GM23338 (cell line): ENCODE measurements at regions not wholly inside any gene's neighbourhood (a gene's known extent, or its start where the extent isn't known, plus 50 kb on each side); places are given as distances from the start of the nearest gene placed in this dataset.

ENCODE experiments used
- ATAC-seq: fragments of 200-7000 bp; cut with Tn5 transposase; 3 replicates; pipeline ENCODE4 v1.9.1; 2020
- DNase-seq: peaks from one replicate; pipeline ENCODE4 v3.0.0-alpha.2; 2015; ENCODE audit warnings: low spot score
- H2AFZ ChIP-seq: fragments of 200-600 bp; sonication (generic); 2 replicates; pipeline ENCODE4 v1.8.0; 2016; ENCODE audit warnings: antibody characterized with exemption, mild to moderate bottlenecking, moderate library complexity
- H3F3A ChIP-seq: fragments of 200-600 bp; sonication (generic); replicated peaks from 2 replicates; pipeline ENCODE4 v1.8.0; 2017; ENCODE audit warnings: antibody characterized with exemption, mixed run types, low read depth
- H3K27ac ChIP-seq: fragments of 200-600 bp; sonication (generic); 2 replicates; pipeline ENCODE4 v1.6.1; 2016; ENCODE audit warnings: low read depth
- H3K27me3 ChIP-seq: fragments of 200-600 bp; sonication (generic); 2 replicates; pipeline ENCODE4 v1.8.0; 2016; ENCODE audit warnings: mild to moderate bottlenecking, mixed run types, moderate library complexity; ENCODE audit not compliant: insufficient read depth
- H3K36me3 ChIP-seq: fragments of 200-600 bp; sonication (generic); 2 replicates; pipeline ENCODE4 v1.8.0; 2016; ENCODE audit warnings: mild to moderate bottlenecking; ENCODE audit not compliant: insufficient read depth
- H3K4me1 ChIP-seq: fragments of 200-600 bp; sonication (generic); 2 replicates; pipeline ENCODE4 v1.8.0; 2016; ENCODE audit warnings: mild to moderate bottlenecking, moderate library complexity; ENCODE audit not compliant: insufficient read depth
- H3K4me2 ChIP-seq: fragments of 200-600 bp; sonication (generic); 2 replicates; pipeline ENCODE4 v1.7.1; 2017; ENCODE audit warnings: mixed run types
- H3K4me3 ChIP-seq: fragments of 200-600 bp; sonication (generic); 2 replicates; pipeline ENCODE4 v1.6.1; 2016; ENCODE audit warnings: mixed run types
- H3K79me2 ChIP-seq: fragments of 200-600 bp; sonication (generic); replicated peaks from 2 replicates; pipeline ENCODE4 v1.8.0; 2017; ENCODE audit warnings: mild to moderate bottlenecking; ENCODE audit not compliant: insufficient read depth
- H3K9me2 ChIP-seq: fragments of 200-600 bp; sonication (generic); 2 replicates; pipeline ENCODE4 v1.8.0; 2017; ENCODE audit not compliant: insufficient read depth
- H4K20me1 ChIP-seq: fragments of 200-600 bp; sonication (generic); replicated peaks from 2 replicates; pipeline ENCODE4 v1.8.0; 2017; ENCODE audit warnings: mild to moderate bottlenecking; ENCODE audit not compliant: insufficient read depth
- H3K27ac Mint-ChIP-seq: 2 replicates; pipeline ENCODE4 v1.8.0; 2020; ENCODE audit warnings: inconsistent platforms, mild to moderate bottlenecking, moderate library complexity, mixed read lengths
- H3K27me3 Mint-ChIP-seq: 3 replicates; pipeline ENCODE4 v1.8.0; 2022; ENCODE audit warnings: low read depth, mild to moderate bottlenecking, moderate library complexity, mixed read lengths, inconsistent platforms; ENCODE audit not compliant: insufficient read depth, poor library complexity
- H3K36me3 Mint-ChIP-seq: 3 replicates; pipeline ENCODE4 v1.8.0; 2021; ENCODE audit warnings: low read depth, mild to moderate bottlenecking, inconsistent platforms, moderate library complexity, mixed read lengths
- H3K4me1 Mint-ChIP-seq: 3 replicates; pipeline ENCODE4 v1.8.0; 2020; ENCODE audit warnings: mild to moderate bottlenecking, inconsistent platforms, mixed read lengths
- H3K4me3 Mint-ChIP-seq: 3 replicates; pipeline ENCODE4 v1.8.0; 2021; ENCODE audit warnings: moderate library complexity, mild to moderate bottlenecking, inconsistent platforms, mixed read lengths
- H3K9me3 Mint-ChIP-seq: 3 replicates; pipeline ENCODE4 v1.8.0; 2020; ENCODE audit warnings: moderate library complexity, mild to moderate bottlenecking, inconsistent platforms, mixed read lengths
- CREB1 ChIP-seq: fragments of 250-450 bp; sonication (Bioruptor Pico); IDR thresholded peaks from 2 replicates; pipeline ENCODE4 v1.5.0; 2020; ENCODE audit warnings: low read depth, mild to moderate bottlenecking, moderate library complexity
- CTCF ChIP-seq, 2 experiments: fragments of 200-600 bp in 1 of 2; sonication (generic) in 1 of 2; conservative IDR thresholded peaks; 2 replicates each; pipeline versions ENCODE4 v1.5.1 to v1.6.1; 2016 to 2017; ENCODE audit warnings: antibody characterized with exemption in 2 of 2, low read depth in 2 of 2, mild to moderate bottlenecking in 2 of 2, moderate library complexity in 1 of 2
- ETS1 ChIP-seq: IDR thresholded peaks from 2 replicates; pipeline ENCODE4 v1.6.1; 2016; ENCODE audit warnings: antibody characterized with exemption
- EZH2 ChIP-seq: fragments of 200-600 bp; sonication (generic); IDR thresholded peaks from one replicate; pipeline ENCODE4 v1.8.0; 2017; ENCODE audit warnings: antibody characterized with exemption, mild to moderate bottlenecking, low read depth; ENCODE audit not compliant: unreplicated experiment
- EZH2phosphoT487 ChIP-seq: fragments of 200-600 bp; sonication (generic); IDR thresholded peaks from one replicate; pipeline ENCODE4 v1.8.1; 2018; ENCODE audit warnings: antibody characterized with exemption; ENCODE audit not compliant: unreplicated experiment
- JUNB ChIP-seq: IDR thresholded peaks from one replicate; pipeline ENCODE4 v1.6.1; 2016; ENCODE audit warnings: antibody characterized with exemption; ENCODE audit not compliant: unreplicated experiment
- NANOG ChIP-seq: IDR thresholded peaks from 2 replicates; pipeline ENCODE4 v1.6.1; 2016; ENCODE audit warnings: antibody characterized with exemption, borderline replicate concordance
- POLR2AphosphoS5 ChIP-seq: IDR thresholded peaks from 2 replicates; pipeline ENCODE4 v1.6.1; 2016; ENCODE audit warnings: antibody characterized with exemption, low read depth
- REST ChIP-seq: IDR thresholded peaks from one replicate; pipeline ENCODE4 v1.6.1; 2018; ENCODE audit warnings: antibody characterized with exemption; ENCODE audit not compliant: unreplicated experiment
- STAT1 ChIP-seq: IDR thresholded peaks from one replicate; pipeline ENCODE4 v1.6.1; 2016; ENCODE audit warnings: antibody characterized with exemption; ENCODE audit not compliant: unreplicated experiment
- ZNF114 ChIP-seq: fragments of 250-450 bp; sonication (Bioruptor Pico); IDR thresholded peaks from 2 replicates; pipeline ENCODE4 v1.5.0; 2020; ENCODE audit warnings: mild to moderate bottlenecking, moderate library complexity
- ZNF331 ChIP-seq: fragments of 250-450 bp; sonication (Bioruptor Pico); IDR thresholded peaks from 2 replicates; pipeline ENCODE4 v1.5.0; 2020; ENCODE audit warnings: low read depth, mild to moderate bottlenecking, moderate library complexity
- ZNF462 ChIP-seq: fragments of 250-450 bp; sonication (Bioruptor Pico); IDR thresholded peaks from 2 replicates; pipeline ENCODE4 v1.5.0; 2020; ENCODE audit warnings: mild to moderate bottlenecking, moderate library complexity

- H3K27me3 Mint-ChIP-seq, result no peaks in the 10 kb centered on the region
- no peaks in the 10 kb centered on the region for H3K27me3 ChIP-seq
- H3F3A ChIP-seq, result no peaks in the 10 kb centered on the region
Observed at GRCh38 chr6:63487103-63487813, 85.0 kb upstream of the LOC128125822 start.

More at GRCh38 chr6:63487103-63487813, 85.0 kb upstream of the LOC128125822 start:
- Mint-ChIP-seq H3K4me3 (no peak overlapping the region), H3K9me3 (peaks cover 21% of the 10 kb centered on the region), H3K27ac (no peak overlapping the region), H3K4me1 (no peaks in the 10 kb centered on the region), H3K36me3 (no peaks in the 10 kb centered on the region; the same call in 2 of the 3 replicates)
- Histone ChIP-seq H3K4me1 (no peaks in the 10 kb centered on the region), H3K27ac (no peak overlapping the region), H3K9me2 (no peaks in the 10 kb centered on the region), H2AFZ (no peak overlapping the region), H3K4me3 (no peak overlapping the region), H4K20me1 (no peaks in the 10 kb centered on the region), H3K36me3 (no peaks in the 10 kb centered on the region), H3K79me2 (no peaks in the 10 kb centered on the region), H3K4me2 (no peak overlapping the region)
- DNase-seq, result no peak
- ATAC-seq, result no peak
- TF ChIP-seq ZNF331 (no peak), CTCF (conservative IDR thresholded peaks at IDR 0.05; ENCODE audit: low read depth in 2 of 2) (no peak), ETS1 (no peak), ZNF462 (CRISPR knock-in tag) (no peak), CREB1 (no peak), POLR2AphosphoS5 (no peak), EZH2 (no peak), STAT1 (no peak), ZNF114 (CRISPR knock-in tag) (no peak), REST (no peak), EZH2phosphoT487 (no peak), JUNB (no peak), NANOG (no peak)
